NCI-H526 (cell line): ENCODE measurements at regions not wholly inside any gene's neighbourhood (a gene's known extent, or its start where the extent isn't known, plus 50 kb on each side); places are given as distances from the start of the nearest gene placed in this dataset.

ENCODE experiments used
- DNase-seq, 2 experiments: peaks; one replicate each; lab custom pipeline; 2025; lab: John Stamatoyannopoulos, UW

DNA sequence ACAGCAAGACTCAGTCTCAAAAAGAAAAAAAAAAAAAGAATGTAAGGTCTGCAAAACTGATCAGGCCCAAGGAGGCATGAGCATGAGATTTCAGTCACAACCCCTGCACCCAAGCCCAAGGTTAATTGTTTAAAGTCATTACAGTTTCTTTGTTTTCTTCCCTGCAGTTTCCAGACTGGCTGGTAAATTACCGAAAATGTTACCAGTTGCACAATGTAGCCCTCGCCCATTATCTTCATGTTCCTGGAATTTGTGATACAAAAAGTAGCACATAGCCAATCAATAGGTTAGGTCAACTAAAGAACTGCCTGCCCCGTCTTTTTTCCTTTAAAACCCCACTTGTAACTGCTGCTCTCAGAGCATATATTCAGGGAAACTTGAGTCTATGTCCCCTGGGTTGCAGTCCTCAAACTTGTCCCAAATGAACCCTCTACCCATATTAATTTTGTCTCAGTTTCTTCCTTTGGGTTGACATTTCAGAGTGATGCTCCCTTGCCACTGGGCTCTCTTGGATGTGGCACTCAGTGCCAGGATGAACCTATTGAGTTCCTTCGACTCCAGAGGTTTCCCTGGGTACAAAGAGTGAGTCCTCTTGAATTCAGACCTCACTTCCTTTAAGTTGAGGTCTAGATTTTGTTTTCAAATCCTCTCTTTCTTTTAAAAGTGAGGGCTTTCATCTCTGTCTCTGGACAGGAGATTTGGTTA is 216.2 kb upstream of the HS6ST1 start:
- no peak for DNase-seq

- no peak for DNase-seq
Observed at GRCh38 chr2:128535953-128536352, 217.3 kb upstream of the HS6ST1 start.

DNA sequence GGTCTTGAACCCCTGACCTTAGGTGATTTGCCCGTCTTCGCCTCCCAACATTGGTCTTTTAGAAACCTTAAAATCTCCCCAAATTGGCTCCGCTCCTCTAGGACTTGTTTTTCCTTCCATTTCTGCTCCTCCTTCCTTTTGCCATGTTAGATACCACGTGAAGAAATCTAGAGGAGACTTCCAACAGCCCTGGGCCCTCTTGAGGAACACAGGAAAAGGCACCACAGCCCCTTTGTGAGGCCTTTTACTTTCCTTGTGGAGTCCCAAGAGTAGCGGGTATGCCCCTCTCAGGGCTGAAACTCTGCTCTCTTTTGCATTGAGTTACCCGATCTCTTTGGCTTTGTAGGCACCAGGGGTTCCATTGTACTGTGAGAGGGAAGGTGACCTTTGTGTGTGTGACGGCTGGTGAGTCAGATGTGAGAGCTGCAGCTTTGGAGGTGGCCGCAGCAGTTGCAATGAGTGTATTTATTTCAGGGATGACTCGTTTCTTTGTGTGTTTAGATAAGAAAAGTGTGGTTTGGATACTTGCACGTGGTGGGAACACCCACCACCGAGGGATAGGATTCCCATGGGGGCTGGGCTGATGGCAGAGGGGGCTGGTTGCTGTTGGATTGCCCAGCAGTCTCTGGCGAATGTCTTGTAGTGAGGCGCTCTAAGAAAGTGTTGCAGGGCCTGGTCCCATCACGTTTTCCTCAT is 218.4 kb upstream of the HS6ST1 start:
- DNase-seq, result peak; percentile 60 to 63

- no peak for DNase-seq
Observed at GRCh38 chr2:128537646-128538045, 219.0 kb upstream of the HS6ST1 start.

GRCh38 chr2:128538396-128538795 is 219.7 kb upstream of the HS6ST1 start:
- no peak for DNase-seq

- no peak for DNase-seq
Observed at GRCh38 chr2:128540670-128541069, 222.0 kb upstream of the HS6ST1 start.

- DNase-seq, result no peak
Observed at GRCh38 chr2:128541448-128541847, 222.8 kb upstream of the HS6ST1 start.

DNA sequence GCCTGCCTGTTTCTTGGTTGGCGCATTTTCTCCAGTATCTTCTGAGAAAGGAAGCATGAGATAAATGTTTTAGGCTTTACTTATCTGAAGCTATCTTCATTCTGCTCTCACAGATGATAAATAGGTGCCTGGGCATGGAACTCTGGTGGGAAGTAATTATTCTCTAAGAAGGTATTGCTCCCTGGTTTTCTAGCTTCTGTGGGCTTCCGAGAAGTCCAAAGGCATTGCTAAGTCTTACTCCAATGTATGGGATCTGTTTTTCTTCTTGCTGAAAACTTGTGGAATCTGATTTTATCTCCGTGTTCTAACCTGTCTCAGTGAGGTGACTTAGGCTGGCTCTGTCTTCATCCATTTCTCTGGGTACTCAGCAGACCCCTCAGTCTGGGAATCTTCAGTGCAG is 224.4 kb upstream of the HS6ST1 start:
- DNase-seq, result no peak

DNA sequence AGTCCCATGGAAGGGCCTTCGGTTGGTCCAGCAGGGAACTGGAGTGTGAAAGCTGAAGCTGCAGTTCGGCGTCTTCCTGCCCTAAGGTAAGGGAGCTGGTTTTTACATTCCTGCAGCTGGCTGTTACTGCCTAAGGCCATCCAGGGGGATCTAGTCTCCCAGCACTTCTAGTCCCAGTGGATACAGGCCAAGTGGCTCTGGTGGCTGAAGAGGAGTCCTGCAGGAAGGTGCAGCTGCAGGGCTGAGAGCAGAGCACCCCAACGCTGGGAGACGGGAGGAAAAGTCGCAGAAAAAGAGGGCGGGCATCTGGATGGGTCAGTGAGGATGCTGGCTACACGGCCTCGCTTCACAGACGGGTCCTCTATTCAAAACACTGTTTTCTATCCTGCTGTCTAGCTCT is 225.0 kb upstream of the HS6ST1 start:
- DNase-seq, result peak in 1 of 2 experiments; percentile 36

DNA sequence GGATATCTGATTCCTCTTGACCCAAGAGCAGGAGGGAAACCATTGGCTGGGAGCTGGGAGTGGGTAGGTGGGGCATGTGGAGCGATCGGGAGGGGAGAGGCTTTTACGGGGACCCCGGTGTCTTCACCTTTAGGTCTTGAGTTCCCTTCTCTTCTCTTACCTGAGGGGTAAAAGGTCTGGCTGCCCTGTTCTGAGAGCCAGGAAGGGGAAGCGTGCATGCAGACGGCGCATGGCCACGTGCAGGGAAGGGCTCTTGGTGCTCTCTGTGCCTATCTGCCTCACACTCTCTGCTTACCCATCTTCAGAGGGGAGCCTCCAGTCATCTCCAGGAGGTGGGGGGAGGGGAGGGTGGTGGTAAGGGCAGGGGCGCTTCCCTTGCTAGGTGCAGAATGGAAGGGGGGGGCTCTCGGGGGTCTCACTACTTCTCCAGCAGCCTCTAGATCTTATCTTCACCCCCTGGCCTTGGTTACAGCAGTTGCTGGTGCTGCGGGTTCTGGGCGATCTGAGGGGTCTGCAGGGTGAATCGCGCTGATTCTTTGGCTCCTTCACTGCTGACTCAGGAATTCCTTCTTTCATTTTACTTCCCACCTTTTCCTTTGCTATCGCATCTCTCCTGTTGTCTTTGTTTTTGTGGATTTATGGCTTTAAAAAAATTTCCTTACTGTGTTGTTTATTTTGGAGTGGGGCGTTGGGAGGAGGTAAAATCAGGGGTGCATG is 225.8 kb upstream of the HS6ST1 start:
- DNase-seq, result no peak

DNA sequence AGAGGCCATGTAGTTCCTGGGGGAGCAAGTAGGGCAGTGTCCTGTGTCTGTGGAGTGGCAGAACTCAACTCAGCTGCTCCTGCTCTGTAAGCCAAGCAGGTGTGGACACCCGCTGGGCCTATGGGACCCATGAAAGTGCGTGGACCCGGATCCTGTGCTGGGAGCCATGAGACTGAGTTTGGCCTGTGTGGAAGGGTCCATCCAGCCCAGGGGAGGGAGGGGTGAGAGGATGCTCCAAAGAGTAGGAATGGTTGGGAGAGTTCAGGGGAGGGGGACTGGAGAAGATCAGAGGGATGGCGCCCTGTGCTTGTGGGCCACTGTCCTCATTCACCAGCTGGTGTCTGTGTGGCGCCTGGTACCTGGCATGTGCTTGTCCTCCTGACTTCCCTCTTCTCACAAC is 226.4 kb upstream of the HS6ST1 start:
- DNase-seq, result no peak

GRCh38 chr2:128545829-128546228 is 227.2 kb upstream of the HS6ST1 start:
- no peak for DNase-seq

GRCh38 chr2:128547667-128548066 is 229.0 kb upstream of the HS6ST1 start:
- no peak for DNase-seq

GRCh38 chr2:128548461-128548891 is 229.8 kb upstream of the HS6ST1 start:
- no peak for DNase-seq

DNA sequence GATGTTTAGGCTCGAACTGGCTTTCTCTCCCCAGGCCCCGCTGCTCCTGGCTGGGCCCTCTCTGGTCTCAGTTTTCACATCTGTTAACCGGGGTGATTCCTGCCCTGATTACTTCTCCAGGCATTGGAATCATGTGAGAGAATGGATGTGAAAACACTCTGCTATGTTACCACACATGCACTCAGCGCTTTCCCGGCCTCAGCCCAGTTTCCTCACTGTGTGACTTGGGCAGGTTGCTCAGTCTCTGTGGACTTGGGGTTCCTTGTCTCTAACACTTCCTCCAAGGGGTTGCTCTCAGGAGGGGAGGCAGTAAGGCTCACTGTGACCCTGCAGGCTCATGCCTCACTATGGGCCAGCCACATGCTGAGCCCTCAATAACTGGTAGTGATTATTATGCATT is 230.4 kb upstream of the HS6ST1 start:
- no peak for DNase-seq

GRCh38 chr2:128549646-128550260 is 231.1 kb upstream of the HS6ST1 start:
- DNase-seq, result no peak

GRCh38 chr2:128550389-128550788 is 231.7 kb upstream of the HS6ST1 start:
- no peak for DNase-seq

DNA sequence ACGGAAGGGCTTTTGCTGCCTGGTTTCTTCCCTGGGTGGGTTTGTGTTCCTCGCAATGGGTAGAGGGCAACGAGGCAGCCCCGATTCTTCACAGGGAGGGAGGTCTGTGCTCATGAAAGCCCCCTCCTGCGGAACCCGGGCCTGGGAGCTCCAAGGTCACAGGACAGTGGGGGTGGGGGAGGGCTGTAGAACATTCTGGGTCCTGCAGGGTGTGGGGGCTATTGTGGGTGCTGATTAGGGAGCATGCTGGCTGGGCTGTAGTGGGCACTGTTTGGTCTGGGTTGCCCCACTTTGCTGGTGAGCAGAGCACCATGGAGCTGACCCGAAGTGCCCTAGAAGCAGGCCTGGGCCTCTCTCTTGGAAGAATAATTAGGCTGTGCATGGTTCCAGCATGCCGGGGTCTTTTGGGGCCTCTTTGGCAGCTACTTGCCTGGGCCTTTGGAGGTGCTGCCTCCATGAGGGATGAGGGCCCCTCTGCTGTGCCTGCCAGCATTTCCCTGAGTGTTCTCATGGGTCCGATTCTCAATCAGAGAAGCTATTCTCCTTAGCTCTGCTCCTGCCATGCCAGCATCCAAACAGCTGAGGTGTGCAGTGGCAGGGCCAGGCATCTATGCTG is 232.2 kb upstream of the HS6ST1 start:
- no peak for DNase-seq

GRCh38 chr2:128551435-128551834 is 232.8 kb upstream of the HS6ST1 start:
- no peak for DNase-seq

DNA sequence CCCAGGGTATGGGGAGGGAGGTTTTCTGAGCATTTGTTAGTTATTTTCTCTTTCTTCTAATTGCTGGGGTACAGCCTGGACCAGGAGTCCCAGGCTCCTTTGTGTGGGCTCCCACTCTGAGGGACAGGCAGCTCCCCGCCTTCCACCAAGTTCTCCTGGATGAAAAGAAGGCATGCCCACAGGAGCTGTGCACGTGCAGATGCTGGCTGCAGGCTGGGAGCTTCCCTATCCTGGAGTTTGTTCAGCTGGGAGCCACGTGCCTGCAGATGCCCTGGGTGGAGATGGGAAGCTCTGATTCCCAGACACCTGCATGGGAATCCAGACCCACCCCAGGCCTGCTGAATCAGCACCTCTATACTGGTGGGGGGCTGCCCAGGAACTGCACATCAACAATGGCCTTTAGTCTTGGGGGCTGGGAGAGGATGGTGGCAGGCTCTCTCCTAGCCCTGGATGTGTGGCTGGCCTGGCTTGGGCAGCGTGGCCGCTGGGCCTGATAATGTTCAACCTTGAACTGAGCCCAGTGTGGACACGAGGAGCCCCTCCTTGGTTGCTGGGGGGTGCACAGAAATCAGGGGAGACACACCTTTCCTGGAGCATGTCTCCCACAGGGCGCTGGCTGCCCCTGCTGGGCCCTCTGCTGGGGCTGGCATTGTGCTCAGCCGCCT is 233.6 kb upstream of the HS6ST1 start:
- DNase-seq, result no peak

- no peak for DNase-seq
Observed at GRCh38 chr2:128552806-128553551, 234.3 kb upstream of the HS6ST1 start.
